GM18951 (cell line): ENCODE measurements at regions not wholly inside any gene's neighbourhood (a gene's known extent, or its start where the extent isn't known, plus 50 kb on each side); places are given as distances from the start of the nearest gene placed in this dataset.

Experiments used
- POLR2A ChIP-seq: IDR thresholded peaks from 4 replicates; pipeline ENCODE4 v1.6.1; 2011; ENCODE audit warnings: mild to moderate bottlenecking; ENCODE audit not compliant: insufficient read length, insufficient read depth; ENCODE audit errors: extremely low read depth
- in situ Hi-C: fragments of 300-500 bp; cut with MboI; formaldehyde crosslinking; loops from one replicate; pipeline ENCODE4 v1.12.0; 2022; ENCODE audit warnings: low sequenced_read_pairs, mixed read lengths, inconsistent platforms; ENCODE audit not compliant: unreplicated experiment

DNA sequence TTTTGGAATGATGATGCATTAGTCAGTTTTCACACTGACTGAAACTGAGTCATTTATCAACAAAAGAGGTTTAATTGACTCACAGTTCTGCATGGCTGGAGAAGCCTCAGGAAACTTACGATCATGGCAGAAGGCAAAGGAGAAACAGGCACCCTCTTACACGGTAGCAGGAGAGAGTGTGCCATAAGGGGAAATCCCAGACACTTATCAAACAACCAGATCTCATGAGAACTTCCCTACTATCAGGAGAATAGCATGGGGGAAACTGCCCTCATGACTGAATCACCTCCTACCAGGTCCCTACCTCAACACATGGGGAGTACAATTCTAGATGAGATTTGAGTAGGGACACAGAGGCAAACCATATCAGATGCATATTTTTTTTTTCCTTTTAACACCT, 504.5 kb upstream of the VRK2 start:
- TF ChIP-seq POLR2A, result no peak
- in situ Hi-C loops, result no loop called here

GRCh38 chr2:57543211-57543610, 503.4 kb upstream of the VRK2 start:
- no peak for TF ChIP-seq POLR2A
- in situ Hi-C loops, result no loop called here

DNA sequence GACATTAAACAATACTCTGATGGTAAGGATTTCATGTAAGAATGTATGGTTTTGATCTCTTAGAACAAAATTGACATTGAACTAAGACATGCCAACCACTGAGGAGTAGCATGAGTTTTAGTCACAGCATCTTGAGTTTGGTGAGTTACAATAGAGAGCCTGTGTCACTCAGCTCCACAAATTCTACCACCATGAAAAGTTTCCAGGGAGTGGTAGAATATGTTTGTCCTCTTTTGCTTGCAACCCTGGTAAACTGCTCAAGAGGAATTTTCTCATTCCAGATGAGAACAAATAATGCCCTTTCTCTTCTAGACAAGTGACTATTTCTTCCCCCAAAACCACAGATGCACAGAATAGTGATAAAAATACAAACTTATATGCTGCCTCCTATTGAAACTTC, 502.0 kb upstream of the VRK2 start:
- no peak for TF ChIP-seq POLR2A
- in situ Hi-C loops, result no loop called here

GRCh38 chr2:57546478-57546877, 500.1 kb upstream of the VRK2 start:
- TF ChIP-seq POLR2A, result no peak
- in situ Hi-C loops, result no loop called here

GRCh38 chr2:57549642-57550102, 496.9 kb upstream of the VRK2 start:
- TF ChIP-seq POLR2A, result no peak
- in situ Hi-C loops, result no loop called here

GRCh38 chr2:57550912-57551311, 495.7 kb upstream of the VRK2 start:
- TF ChIP-seq POLR2A, result no peak
- in situ Hi-C loops, result no loop called here

DNA sequence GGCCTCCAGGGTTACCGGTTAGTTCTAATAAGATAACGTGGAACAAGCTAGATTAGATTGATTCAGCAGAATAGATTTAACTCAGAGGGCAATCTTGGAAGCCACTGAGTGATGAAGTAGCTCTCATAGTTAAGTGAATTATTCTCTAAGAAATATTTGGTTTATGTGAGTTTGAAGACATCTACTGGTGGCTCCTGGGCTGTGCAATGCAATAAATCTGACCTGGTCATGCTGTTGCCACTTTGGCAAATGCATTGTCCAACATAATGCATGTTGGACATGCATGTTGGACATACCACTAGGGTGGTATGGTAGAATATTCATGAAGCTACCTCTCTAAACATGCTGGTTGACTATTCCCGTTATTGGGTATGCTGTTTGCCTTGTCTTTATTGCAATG, 493.7 kb upstream of the VRK2 start:
- no peak for TF ChIP-seq POLR2A
- in situ Hi-C loops, result no loop called here

DNA sequence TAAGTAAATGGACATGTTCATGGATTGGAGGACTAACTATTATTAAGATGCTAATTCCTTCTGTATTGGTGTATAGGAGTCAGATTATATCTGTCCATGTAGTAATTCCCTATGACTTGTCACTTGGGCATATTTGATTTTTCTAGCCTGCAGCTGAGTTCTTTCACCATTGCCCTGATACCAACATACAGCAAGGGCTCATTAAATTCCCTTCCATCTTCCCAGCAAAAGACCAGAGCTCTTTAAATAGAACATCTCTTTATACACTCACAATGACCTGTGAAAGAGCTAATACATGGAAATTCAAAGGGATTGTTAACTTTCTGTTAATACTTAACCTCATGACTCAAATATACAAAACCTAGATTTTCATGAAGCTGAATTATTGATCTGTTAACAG, 492.3 kb upstream of the VRK2 start:
- in situ Hi-C loops, result no loop called here

DNA sequence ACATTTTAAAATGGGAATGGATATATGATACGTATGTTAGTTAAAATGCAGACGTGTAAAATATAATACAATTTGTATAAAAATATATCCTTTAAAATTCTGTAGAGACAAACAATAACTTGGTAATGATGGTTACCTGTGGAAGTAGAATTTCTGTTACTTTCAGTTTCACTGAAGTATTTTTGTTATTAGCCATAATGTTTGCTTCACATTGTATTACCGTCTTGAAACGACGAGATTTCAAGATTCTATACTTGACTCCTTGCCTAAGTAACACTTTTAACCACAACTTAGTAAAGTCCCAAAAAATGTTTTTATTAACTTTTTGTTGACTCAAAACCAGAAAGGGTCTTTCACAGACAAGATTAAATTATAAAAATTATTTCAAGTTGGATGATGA, 488.3 kb upstream of the VRK2 start:
- no peak for TF ChIP-seq POLR2A

More for the DNA sequence above, 492.3 kb upstream of the VRK2 start:
- TF ChIP-seq POLR2A, result no peak

DNA sequence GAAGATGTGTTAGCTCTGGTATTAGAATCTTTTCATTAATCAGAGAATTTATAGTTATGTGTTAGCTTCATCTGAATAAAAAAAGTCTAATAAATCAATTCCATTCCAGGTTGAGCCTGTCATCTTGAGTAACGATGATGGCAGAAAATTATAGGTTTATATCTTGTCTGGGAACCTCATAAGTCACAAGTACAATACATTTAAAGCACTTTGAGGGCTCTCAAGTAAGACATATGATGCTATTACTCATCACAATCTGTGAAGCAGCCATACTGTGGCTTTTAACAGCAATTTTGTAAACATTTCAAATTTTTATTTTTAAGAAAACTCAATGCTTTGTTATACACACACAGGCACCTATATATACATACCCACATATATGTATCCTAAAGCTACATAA, 484.1 kb upstream of the VRK2 start:
- no peak for TF ChIP-seq POLR2A
- in situ Hi-C loops, result no loop called here

More for the DNA sequence above, 488.3 kb upstream of the VRK2 start:
- in situ Hi-C loops, result no loop called here

DNA sequence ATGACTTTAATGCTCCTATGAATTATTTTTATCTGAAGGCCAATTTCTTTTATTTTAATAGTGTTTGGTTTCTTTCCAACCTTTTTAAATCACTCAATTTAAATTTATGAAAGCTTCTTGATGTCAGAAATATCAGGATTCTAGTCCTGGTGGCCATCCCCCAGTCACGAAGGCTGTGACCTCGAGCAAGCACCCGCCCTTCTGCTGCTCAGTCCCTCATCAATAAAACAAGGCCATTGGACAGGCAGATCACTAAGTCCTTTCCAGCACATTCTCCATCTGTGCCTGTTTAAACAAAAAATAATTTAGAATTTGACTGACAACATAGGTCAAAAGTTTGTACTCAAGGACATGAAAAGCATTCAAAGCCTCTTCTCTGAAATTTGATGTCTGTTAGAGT, 483.6 kb upstream of the VRK2 start:
- in situ Hi-C loops, result no loop called here

DNA sequence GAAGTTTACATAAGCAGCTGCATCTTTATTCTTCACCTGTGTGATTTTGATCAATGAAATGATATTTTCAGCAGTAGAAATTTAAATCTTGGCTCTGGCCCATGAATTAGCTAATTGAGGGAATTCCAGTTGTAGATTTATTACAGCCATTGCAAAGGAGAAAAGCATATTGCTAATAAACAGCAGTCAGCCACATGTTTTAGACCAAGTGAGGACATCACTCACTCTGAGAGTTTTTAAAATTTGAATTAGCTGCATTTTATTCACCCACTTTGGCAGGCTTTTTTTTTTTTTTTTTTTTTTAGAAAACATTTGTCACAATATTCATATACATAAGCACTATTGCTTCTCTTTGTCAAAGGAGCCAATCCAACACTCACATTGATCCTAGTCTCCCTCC, 479.4 kb upstream of the VRK2 start:
- in situ Hi-C loops, result no loop called here
- no peak for TF ChIP-seq POLR2A

More for the DNA sequence above, 483.6 kb upstream of the VRK2 start:
- TF ChIP-seq POLR2A, result no peak

GRCh38 chr2:57569396-57569795, 477.2 kb upstream of the VRK2 start:
- no peak for TF ChIP-seq POLR2A
- in situ Hi-C loops, result no loop called here

GRCh38 chr2:57570961-57571360, 475.6 kb upstream of the VRK2 start:
- in situ Hi-C loops, result no loop called here
- no peak for TF ChIP-seq POLR2A

GRCh38 chr2:57575700-57576268, 470.8 kb upstream of the VRK2 start:
- TF ChIP-seq POLR2A, result no peak

More at GRCh38 chr2:57575700-57576268, 470.8 kb upstream of the VRK2 start:
- in situ Hi-C loops, result no loop called here
